Tibial artery (tissue), 4 donors: ENCODE measurements at regions not wholly inside any gene's neighbourhood (a gene's known extent, or its start where the extent isn't known, plus 50 kb on each side); places are given as distances from the start of the nearest gene placed in this dataset.
A peak's percentile ranks its signal among the peaks of the same experiment; 100 is the strongest.

Source experiments
- DNase-seq, 2 donors: peaks; one replicate each; pipeline ENCODE4 v3.0.0-alpha.2; 2019
- H3K27ac ChIP-seq, 2 donors: fragments of 200-600 bp; sonication (generic) in 1 of 2; 1 replicate in 1 of 2; 2 replicates in 1 of 2; pipeline ENCODE4 v1.5.1; 2018 to 2019; ENCODE audit warnings: mild to moderate bottlenecking in 1 of 2
- H3K27me3 ChIP-seq, 2 donors: fragments of 200-600 bp; sonication (generic) in 1 of 2; one replicate each; pipeline versions ENCODE4 v1.5.1 to v1.6.0; 2016 to 2019
- H3K36me3 ChIP-seq, 3 donors: fragments of 200-600 bp; sonication (generic) in 2 of 3; one replicate each; pipeline ENCODE4 v1.5.1; 2016 to 2019; ENCODE audit warnings: mild to moderate bottlenecking in 2 of 3
- H3K4me1 ChIP-seq, 4 donors: fragments of 200-600 bp; sonication (generic) in 2 of 4; 1 replicate in 3 of 4; 2 replicates in 1 of 4; pipeline ENCODE4 v1.5.1; 2016 to 2019
- H3K4me3 ChIP-seq, 2 donors: fragments of 200-600 bp; sonication (generic) in 1 of 2; 1 replicate in 1 of 2; 2 replicates in 1 of 2; pipeline ENCODE4 v1.5.1; 2018 to 2019; ENCODE audit warnings: mild to moderate bottlenecking in 2 of 2
- H3K9me3 ChIP-seq, 3 donors: fragments of 200-600 bp; sonication (generic) in 1 of 3; one replicate each; pipeline ENCODE4 v1.5.1; 2016 to 2019
- intact Hi-C: fragments of 100-400 bp; cut with DNase I; formaldehyde crosslinking; loops from one replicate; pipeline ENCODE4 v1.15.0; 2023; ENCODE audit warnings: low total_unique reads
- TF ChIP-seq, protein P1 (sequence below), 2 experiments: fragments of 200-600 bp in 1 of 2; fragments of 450-650 bp in 1 of 2; IDR thresholded peaks; one replicate each; pipeline ENCODE4 v1.5.1; 2017 to 2019; ENCODE audit warnings: antibody characterized with exemption in 2 of 2, mild to moderate bottlenecking in 1 of 2, moderate library complexity in 1 of 2

DNA sequence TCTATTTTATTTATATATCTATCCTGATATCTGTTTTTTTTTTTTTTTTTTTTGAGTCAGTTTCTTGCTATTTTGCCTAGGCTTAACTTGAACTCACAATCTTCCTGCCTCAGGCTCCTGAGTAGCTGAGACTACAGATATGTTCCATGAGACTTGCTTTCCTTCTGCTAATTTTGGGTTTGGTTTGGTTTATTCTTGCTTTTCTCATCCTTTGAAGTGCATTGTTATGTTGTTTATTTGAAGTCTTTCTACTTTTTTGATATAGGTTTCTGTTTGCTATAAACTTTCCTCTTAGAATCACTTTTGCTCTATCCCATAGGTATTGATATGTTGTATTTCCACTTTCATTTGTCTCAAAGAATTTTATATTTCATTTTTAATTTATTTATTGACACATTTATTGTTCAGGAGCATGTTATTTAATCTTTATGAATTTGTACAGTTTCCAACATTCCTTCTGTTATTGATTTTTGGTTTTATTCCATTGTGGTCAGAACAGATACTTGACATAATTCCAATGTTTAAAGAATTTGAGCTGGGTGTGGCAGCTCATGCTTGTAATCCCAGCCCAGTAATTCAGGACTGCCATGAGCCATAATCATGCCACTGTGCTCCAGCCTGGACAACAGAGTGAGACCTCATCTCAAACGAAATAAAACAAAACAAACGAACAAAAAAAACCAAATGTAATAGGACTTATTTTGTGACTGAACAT is 62.3 kb upstream of the PLSCR4 start:
- no peak for DNase-seq
- Histone ChIP-seq H3K4me1 (peaks cover 0 to 30% (median 6%) of the 10 kb centered on the region in 4 donors), H3K9me3 (no peaks in the 10 kb centered on the region), H3K27me3 (no peaks in the 10 kb centered on the region), H3K27ac (no peak overlapping the region), H3K36me3 (no peaks in the 10 kb centered on the region), H3K4me3 (no peak overlapping the region)
- TF ChIP-seq, protein P1, sequence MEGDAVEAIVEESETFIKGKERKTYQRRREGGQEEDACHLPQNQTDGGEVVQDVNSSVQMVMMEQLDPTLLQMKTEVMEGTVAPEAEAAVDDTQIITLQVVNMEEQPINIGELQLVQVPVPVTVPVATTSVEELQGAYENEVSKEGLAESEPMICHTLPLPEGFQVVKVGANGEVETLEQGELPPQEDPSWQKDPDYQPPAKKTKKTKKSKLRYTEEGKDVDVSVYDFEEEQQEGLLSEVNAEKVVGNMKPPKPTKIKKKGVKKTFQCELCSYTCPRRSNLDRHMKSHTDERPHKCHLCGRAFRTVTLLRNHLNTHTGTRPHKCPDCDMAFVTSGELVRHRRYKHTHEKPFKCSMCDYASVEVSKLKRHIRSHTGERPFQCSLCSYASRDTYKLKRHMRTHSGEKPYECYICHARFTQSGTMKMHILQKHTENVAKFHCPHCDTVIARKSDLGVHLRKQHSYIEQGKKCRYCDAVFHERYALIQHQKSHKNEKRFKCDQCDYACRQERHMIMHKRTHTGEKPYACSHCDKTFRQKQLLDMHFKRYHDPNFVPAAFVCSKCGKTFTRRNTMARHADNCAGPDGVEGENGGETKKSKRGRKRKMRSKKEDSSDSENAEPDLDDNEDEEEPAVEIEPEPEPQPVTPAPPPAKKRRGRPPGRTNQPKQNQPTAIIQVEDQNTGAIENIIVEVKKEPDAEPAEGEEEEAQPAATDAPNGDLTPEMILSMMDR (IDR thresholded peaks at IDR 0.05), result no peak
- intact Hi-C loops, result no loop called here

DNA sequence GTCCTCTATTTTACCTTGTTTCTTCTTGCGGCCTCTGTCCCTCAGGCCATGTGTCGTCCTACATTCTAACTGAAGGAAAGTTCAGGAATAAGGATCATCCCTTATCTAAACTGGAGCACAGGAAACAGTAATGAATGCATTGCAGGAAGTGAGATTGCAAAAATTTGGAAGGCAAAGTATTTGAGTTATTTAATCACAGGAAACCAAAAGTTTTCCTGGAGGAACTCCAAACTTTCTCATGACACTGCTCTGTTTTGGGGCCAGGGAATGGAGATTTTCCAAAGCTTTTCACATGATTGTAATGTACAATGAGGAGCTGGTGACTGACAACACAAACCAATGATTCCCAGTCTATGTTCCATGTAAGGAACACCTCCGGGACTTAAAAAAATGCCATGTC is 57.8 kb upstream of the PLSCR4 start:
- Histone ChIP-seq H3K36me3 (no peaks in the 10 kb centered on the region), H3K27me3 (no peaks in the 10 kb centered on the region), H3K27ac (peak overlapping the region in 1 of 2 donors; percentile 5), H3K4me1 (peaks cover 0 to 22% (median 2%) of the 10 kb centered on the region in 4 donors), H3K9me3 (no peaks in the 10 kb centered on the region), H3K4me3 (no peak overlapping the region)
- TF ChIP-seq, protein P1 (IDR thresholded peaks at IDR 0.05), result no peak
- no peak for DNase-seq
- intact Hi-C loops, result no loop called here

DNA sequence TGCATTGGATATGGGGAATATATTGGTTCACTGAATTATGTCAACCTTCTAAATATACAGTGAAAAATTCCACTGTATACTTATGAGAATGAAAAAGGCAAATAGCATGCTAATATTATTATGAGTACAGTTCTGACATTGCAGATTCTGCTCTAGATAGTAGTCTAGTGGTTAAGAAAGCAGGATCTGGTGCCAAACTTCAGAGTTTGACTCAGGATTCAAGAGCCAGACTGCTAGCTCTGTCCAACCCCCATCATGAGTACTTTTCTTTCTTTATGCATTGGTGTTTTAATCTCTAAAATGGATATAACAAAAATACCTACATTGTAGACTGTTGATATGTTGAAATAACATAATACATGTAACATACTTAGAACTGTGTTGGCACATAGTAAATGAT is 57.3 kb upstream of the PLSCR4 start:
- Histone ChIP-seq H3K4me3 (no peak overlapping the region), H3K27me3 (no peaks in the 10 kb centered on the region), H3K4me1 (peaks cover 0 to 17% (median 0%) of the 10 kb centered on the region in 4 donors), H3K9me3 (no peaks in the 10 kb centered on the region), H3K36me3 (no peaks in the 10 kb centered on the region), H3K27ac (peak overlapping the region in 1 of 2 donors; percentile 5)
- DNase-seq, result no peak
- intact Hi-C loops, result no loop called here
- TF ChIP-seq, protein P1 (IDR thresholded peaks at IDR 0.05), result no peak

DNA sequence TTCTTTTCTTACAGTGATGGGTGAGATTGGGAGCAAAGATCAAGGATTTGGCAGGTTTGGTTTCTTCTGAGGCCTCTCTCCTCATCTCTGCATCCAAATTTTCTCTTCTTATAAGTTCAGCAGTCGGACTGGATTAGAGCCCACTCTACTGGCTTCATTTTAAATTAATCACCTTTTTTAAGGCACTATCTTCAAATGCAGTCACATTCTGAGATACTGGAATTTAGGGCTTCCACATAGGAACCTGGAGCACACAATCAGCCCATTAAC is 56.5 kb upstream of the PLSCR4 start:
- intact Hi-C loops, result no loop called here
- Histone ChIP-seq H3K36me3 (no peaks in the 10 kb centered on the region), H3K27me3 (no peaks in the 10 kb centered on the region), H3K9me3 (no peaks in the 10 kb centered on the region), H3K4me3 (no peak overlapping the region), H3K27ac (no peak overlapping the region), H3K4me1 (peaks cover 0 to 17% (median 0%) of the 10 kb centered on the region in 4 donors)
- TF ChIP-seq, protein P1 (IDR thresholded peaks at IDR 0.05), result no peak
- no peak for DNase-seq

DNA sequence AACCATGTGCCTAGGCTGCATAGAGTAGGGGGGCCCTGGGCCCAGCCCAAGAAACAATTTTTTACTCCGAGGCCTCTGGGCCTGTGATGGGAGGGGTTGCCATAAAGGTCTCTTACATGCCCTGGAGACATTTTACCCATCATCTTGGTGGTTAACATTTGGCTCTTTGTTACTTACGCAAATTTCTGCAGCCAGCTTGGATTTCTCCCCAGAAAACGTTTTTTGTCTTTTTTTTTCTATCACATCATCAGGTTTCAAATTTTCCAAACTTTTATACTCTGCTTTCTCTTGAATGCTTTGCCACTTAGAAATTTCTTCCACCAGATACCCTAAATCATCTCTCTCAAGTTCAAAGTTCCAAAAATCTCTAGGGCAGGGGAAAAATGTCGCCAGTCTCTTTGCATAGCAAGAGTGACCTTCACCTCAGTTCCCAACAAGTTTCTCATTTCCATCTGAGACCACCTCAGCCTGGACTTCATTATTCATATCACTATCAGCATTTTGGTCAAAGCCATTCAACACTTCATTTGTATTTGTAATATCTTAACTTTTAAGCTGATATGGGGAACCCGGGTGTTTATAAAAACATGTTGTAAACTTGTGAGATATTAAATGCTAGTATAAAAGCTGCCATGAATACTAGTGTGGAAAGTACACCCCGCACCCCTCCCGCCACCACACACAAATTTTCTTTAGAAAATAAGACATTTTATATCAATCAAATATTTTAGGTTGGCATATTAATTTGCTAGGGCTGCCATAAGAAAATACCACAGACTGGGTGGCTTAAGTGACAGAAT is 56.0 kb upstream of the PLSCR4 start:
- Histone ChIP-seq H3K9me3 (no peaks in the 10 kb centered on the region), H3K4me3 (no peak overlapping the region), H3K27ac (no peak overlapping the region), H3K36me3 (no peaks in the 10 kb centered on the region), H3K4me1 (peaks cover 0 to 17% (median 0%) of the 10 kb centered on the region in 4 donors), H3K27me3 (no peaks in the 10 kb centered on the region)
- no peak for DNase-seq
- TF ChIP-seq, protein P1 (IDR thresholded peaks at IDR 0.05), result no peak
- intact Hi-C loops, result no loop called here
